PC-3 (cell line): ENCODE measurements at regions not wholly inside any gene's neighbourhood (a gene's known extent, or its start where the extent isn't known, plus 50 kb on each side); places are given as distances from the start of the nearest gene placed in this dataset.

ENCODE experiments used
- CTCF ChIP-seq: fragments of 300-600 bp; sonication (generic); conservative IDR thresholded peaks from 2 replicates; pipeline ENCODE4 v1.5.1; 2017; ENCODE audit warnings: antibody characterized with exemption, low read depth, mild to moderate bottlenecking, low read length
- EZH2 ChIP-seq: fragments of 300-600 bp; sonication (generic); IDR thresholded peaks from one replicate; pipeline ENCODE4 v1.6.1; 2017; ENCODE audit warnings: antibody characterized with exemption, mild to moderate bottlenecking, low read length; ENCODE audit not compliant: unreplicated experiment
- EZH2phosphoT487 ChIP-seq: fragments of 300-600 bp; sonication (generic); IDR thresholded peaks from 2 replicates; pipeline ENCODE4 v1.6.1; 2018; ENCODE audit warnings: mild to moderate bottlenecking, antibody characterized with exemption, low read length, borderline replicate concordance

DNA sequence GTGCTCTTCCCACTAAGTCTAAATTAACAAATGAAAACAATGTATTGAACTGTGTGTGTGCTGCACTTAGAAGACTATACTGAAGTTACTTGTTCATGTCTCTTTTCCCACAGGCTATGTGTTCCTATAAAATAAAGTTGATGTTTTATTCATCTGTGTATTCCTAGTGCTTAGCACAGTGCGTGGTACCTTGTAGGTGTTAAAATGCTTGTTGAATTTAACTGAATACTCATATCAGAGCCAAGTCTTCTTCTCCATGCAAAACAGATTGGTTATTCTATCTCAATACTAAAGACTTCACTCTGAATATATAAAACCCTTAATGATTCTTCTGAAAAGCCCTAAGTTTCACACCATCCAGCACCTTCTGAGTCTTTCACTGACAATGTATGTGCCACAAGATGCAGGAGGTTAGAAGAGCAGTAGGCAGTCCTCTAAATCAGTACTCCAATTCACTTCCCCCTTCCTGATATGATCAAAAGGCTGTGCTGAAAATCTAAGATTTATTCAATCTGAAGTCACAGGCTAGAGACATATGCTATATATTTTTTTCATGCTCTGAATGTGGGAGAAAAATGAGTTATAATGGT, 231.7 kb upstream of the CCDC150 start:
- TF ChIP-seq CTCF: no peak
- TF ChIP-seq EZH2: no peak
- TF ChIP-seq EZH2phosphoT487: no peak
